ENCODE measurements at regions not wholly inside any gene's neighbourhood (a gene's known extent, or its start where the extent isn't known, plus 50 kb on each side); places are given as distances from the start of the nearest gene placed in this dataset.

DNA sequence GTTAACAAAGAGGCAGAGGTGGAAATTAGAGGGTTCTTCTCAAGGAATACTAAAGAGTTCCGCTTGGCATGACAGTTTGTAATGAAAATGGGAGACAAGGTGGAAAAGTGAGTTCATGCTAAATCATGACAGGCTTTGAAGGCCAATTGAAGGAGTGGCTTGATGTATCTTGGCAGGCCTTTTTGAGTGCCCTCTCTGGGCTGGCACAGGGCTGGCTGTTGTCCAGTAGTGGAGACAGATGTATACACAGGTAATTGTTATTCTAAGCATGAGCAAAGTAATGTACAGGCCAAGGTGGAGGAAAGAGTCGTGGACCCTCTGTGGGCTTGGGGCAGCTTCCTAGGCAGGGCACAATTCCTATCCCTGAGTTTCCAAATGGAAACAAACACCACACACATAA, 196.7 kb upstream of the GALNT2 start:
- TF ChIP-seq, protein P1, sequence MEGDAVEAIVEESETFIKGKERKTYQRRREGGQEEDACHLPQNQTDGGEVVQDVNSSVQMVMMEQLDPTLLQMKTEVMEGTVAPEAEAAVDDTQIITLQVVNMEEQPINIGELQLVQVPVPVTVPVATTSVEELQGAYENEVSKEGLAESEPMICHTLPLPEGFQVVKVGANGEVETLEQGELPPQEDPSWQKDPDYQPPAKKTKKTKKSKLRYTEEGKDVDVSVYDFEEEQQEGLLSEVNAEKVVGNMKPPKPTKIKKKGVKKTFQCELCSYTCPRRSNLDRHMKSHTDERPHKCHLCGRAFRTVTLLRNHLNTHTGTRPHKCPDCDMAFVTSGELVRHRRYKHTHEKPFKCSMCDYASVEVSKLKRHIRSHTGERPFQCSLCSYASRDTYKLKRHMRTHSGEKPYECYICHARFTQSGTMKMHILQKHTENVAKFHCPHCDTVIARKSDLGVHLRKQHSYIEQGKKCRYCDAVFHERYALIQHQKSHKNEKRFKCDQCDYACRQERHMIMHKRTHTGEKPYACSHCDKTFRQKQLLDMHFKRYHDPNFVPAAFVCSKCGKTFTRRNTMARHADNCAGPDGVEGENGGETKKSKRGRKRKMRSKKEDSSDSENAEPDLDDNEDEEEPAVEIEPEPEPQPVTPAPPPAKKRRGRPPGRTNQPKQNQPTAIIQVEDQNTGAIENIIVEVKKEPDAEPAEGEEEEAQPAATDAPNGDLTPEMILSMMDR (IDR thresholded peaks at IDR 0.05; ENCODE audit: control extremely low read depth in 1 of 3, insufficient read depth in 1 of 3, low read depth in 1 of 3, low read length in 3 of 3): no peak
- no peak for TF ChIP-seq NRF1 (IDR thresholded peaks at IDR 0.05; ENCODE audit: low read depth, low read length)
- TF ChIP-seq SUZ12 (IDR thresholded peaks at IDR 0.05; ENCODE audit: low read length): no peak
- no peak for TF ChIP-seq CREB1 (IDR thresholded peaks at IDR 0.05)
- TF ChIP-seq RXRA (IDR thresholded peaks at IDR 0.05; ENCODE audit: insufficient read depth, low read depth, low read length): no peak
- TF ChIP-seq SP1 (IDR thresholded peaks at IDR 0.05; ENCODE audit: low read depth, low read length): no peak
